Activated CD4-positive, alpha-beta memory T cell treated with anti-CD3 and anti-CD28 coated beads, Interleukin-2, amount 10 ng/mL, durations not matched to agents 7 days and 5 days (primary cell): ENCODE measurements at regions not wholly inside any gene's neighbourhood (a gene's known extent, or its start where the extent isn't known, plus 50 kb on each side); places are given as distances from the start of the nearest gene placed in this dataset.
"Not testable (repeated sequence)": the region's sequence is repeated elsewhere in the genome, so short reads cannot be mapped to it uniquely, and the experiment has no call there.

Source experiments
- CTCF ChIA-PET: fragments of 350-600 bp; sonication (Branson Sonifier 250); formaldehyde crosslinking; loops from one replicate; lab custom pipeline; 2021; ENCODE audit warnings: antibody characterized with exemption, inconsistent platforms; lab: Charles Lee
- POLR2A ChIA-PET: fragments of 350-600 bp; sonication (Branson Sonifier 250); formaldehyde crosslinking; loops from one replicate; lab custom pipeline; 2021; ENCODE audit warnings: antibody characterized with exemption; lab: Charles Lee
- DNase-seq: peaks from one replicate; pipeline ENCODE4 v3.0.0-alpha.2; 2020
- H3K27ac Mint-ChIP-seq: one replicate; pipeline ENCODE4 v1.8.0; 2021; ENCODE audit warnings: mild to moderate bottlenecking, mixed read lengths
- H3K27me3 Mint-ChIP-seq: one replicate; pipeline ENCODE4 v1.8.0; 2021; ENCODE audit warnings: mixed read lengths
- H3K36me3 Mint-ChIP-seq: one replicate; pipeline ENCODE4 v1.8.0; 2021; ENCODE audit warnings: low read depth, mixed read lengths
- H3K4me1 Mint-ChIP-seq: one replicate; pipeline ENCODE4 v1.8.0; 2021; ENCODE audit warnings: mixed read lengths
- H3K4me3 Mint-ChIP-seq: one replicate; pipeline ENCODE4 v1.8.0; 2021; ENCODE audit warnings: mild to moderate bottlenecking, mixed read lengths
- H3K9me3 Mint-ChIP-seq: one replicate; pipeline ENCODE4 v1.8.0; 2021; ENCODE audit warnings: mixed read lengths

DNA sequence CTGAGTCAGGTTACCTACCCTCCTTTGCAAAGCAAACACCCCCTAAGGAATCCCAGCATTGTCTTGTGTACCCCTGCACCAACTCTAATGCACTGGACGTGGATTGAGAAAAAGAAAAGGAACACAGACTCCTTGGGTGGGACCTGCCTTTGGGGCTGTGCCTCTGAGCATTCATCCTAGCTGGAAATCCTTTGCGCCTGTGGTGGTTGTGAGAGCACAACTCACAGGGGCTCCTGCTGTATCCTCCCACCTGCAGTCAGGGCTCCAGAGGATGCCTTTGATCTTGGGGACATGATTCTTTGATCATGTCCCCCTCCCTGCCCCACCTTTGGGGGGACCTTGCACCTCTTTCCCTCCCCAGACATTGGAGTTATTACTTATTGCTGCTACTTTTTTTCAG is 338.5 kb downstream of the GADD45G start:
- ChIA-PET POLR2A (no interaction called here), CTCF (no interaction called here)
- Mint-ChIP-seq H3K36me3 (no peaks in the 10 kb centered on the region), H3K4me1 (peaks cover 12% of the 10 kb centered on the region), H3K9me3 (peaks cover 2% of the 10 kb centered on the region), H3K4me3 (no peak overlapping the region), H3K27me3 (peaks cover 11% of the 10 kb centered on the region), H3K27ac (no peak overlapping the region)
- DNase-seq = no peak

DNA sequence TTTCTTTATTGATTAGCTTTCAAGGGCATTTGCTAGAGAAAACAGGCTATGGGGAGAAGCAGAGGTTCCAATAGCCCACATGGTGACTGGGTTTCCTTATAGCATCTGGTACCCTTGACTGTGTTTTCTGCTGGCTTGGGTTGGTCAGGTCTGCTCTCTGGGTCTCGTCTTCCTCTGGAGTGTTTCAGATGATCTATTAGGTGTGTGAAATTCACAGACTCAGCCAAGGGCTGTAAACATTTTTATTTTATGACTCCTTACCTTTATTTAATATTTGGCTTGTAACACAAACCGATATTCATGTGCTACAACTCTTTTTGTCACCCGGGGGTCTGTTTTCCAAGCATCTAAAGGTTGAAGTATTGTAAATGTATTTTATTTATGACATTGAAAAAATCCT is 338.9 kb downstream of the GADD45G start:
- ChIA-PET POLR2A (no interaction called here), CTCF (no interaction called here)
- Mint-ChIP-seq H3K36me3 (no peaks in the 10 kb centered on the region), H3K4me1 (peaks cover 12% of the 10 kb centered on the region), H3K4me3 (no peak overlapping the region), H3K27me3 (peaks cover 10% of the 10 kb centered on the region), H3K9me3 (peaks cover 2% of the 10 kb centered on the region), H3K27ac (no peak overlapping the region)
- DNase-seq = no peak

DNA sequence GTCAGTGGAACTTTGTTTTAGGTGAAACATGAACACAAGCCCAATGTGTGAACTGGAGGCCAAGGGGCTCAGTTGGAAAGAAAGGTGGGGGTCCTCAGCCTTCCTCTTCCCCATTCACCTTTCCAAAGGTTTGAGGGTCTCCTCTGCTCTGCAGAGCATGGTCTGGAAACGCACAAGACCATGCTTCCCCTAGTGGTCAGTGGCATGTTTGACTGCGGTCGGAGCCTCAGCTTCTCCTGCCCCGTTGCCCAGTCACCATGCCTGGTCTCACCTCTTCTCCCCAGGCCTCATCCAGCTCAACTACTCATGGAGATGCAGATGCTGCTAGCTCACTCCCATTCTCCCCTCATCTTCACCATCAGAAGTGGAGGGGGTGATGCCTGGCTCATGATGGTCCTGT is 340.3 kb downstream of the GADD45G start:
- Mint-ChIP-seq H3K27ac (no peak overlapping the region), H3K4me1 (peaks cover 12% of the 10 kb centered on the region), H3K27me3 (no peaks in the 10 kb centered on the region), H3K36me3 (no peaks in the 10 kb centered on the region), H3K9me3 (peaks cover 5% of the 10 kb centered on the region), H3K4me3 (no peak overlapping the region)
- ChIA-PET CTCF (no interaction called here), POLR2A (no interaction called here)
- no peak for DNase-seq

DNA sequence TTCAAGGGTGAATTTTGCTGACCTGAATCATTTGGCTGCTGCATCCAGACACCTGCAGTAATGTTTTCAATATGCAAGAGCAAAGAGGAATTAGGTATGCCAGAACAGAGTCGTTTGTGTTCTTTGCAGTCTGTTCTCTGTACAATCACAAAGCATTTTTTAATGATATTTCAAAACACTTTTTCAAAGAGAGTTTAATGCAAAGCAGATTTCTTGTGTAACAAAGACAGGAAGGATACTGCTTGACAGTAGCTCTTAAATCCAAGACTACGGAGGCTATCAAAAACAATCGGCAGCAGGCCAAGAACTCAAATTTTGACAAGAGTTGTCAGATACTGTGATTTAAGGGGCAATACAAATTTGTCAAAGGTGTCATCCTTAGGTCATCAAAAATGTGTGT is 341.9 kb downstream of the GADD45G start:
- H3K27me3 Mint-ChIP-seq = no peaks in the 10 kb centered on the region
- DNase-seq = no peak
- peaks cover 12% of the 10 kb centered on the region for H3K4me1 Mint-ChIP-seq
- no peak overlapping the region for H3K4me3 Mint-ChIP-seq
- ChIA-PET CTCF (no interaction called here), POLR2A (no interaction called here)
- no peak overlapping the region for H3K27ac Mint-ChIP-seq
- no peaks in the 10 kb centered on the region for H3K36me3 Mint-ChIP-seq
- peaks cover 5% of the 10 kb centered on the region for H3K9me3 Mint-ChIP-seq

DNA sequence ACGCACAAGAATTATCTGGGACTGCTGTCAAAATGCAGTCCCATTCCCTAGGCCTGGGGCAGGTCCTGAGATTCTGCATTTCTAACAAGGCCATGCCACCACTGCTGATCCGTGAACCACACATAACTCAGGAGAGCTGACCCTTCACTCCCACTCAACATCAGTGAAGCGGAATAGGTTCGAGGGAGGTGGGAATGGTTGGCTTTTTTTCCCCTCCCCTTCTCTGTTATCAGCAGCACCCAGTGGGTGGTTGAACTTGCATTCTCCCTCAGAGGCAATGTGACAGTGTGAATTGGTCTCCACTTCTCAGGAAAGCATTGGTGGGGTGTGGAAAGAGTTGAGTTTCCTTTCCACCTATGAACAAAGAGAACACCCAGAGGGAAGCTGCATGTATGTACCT is 344.3 kb downstream of the GADD45G start:
- no peak overlapping the region for H3K4me3 Mint-ChIP-seq
- ChIA-PET POLR2A (no interaction called here), CTCF (no interaction called here)
- no peak overlapping the region for H3K27ac Mint-ChIP-seq
- H3K36me3 Mint-ChIP-seq = no peaks in the 10 kb centered on the region
- no peak for DNase-seq
- peaks cover 21% of the 10 kb centered on the region for H3K4me1 Mint-ChIP-seq
- H3K27me3 Mint-ChIP-seq = no peaks in the 10 kb centered on the region
- H3K9me3 Mint-ChIP-seq = peaks cover 5% of the 10 kb centered on the region

DNA sequence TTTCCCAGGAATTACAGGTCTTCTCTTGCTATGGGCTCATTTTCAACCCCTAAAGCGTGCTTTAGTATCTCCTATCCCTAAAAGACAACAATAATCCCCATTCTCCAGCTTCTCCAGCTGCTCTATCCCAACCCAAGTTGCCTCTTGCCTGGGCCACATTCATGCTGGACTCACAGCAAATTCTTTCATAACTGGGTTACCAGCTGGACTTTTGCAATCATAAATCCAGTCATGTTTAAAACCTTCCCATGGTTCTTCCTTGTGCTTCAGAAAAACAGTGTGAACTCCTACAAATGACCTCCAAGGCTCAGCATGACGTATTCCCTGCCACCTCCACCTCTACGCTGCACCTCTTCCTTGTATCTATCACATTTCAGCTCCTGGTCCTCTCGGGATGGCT is 346.9 kb downstream of the GADD45G start:
- H3K4me1 Mint-ChIP-seq = peaks cover 21% of the 10 kb centered on the region
- POLR2A ChIA-PET = interaction anchor here (1.5 kb wide), 2 partner anchors 10 to 349 kb away, joined by 3 to 4 read pairs; no protein-coding TSS in a partner anchor
- DNase-seq = no peak
- H3K4me3 Mint-ChIP-seq = no peak overlapping the region
- no peaks in the 10 kb centered on the region for H3K36me3 Mint-ChIP-seq
- no peaks in the 10 kb centered on the region for H3K27me3 Mint-ChIP-seq
- CTCF ChIA-PET = interaction anchor here (0.7 to 1.9 kb wide), 2 partner anchors 349 kb away, joined by 3 to 4 read pairs; no protein-coding TSS in a partner anchor
- no peak overlapping the region for H3K27ac Mint-ChIP-seq
- peaks cover 5% of the 10 kb centered on the region for H3K9me3 Mint-ChIP-seq

DNA sequence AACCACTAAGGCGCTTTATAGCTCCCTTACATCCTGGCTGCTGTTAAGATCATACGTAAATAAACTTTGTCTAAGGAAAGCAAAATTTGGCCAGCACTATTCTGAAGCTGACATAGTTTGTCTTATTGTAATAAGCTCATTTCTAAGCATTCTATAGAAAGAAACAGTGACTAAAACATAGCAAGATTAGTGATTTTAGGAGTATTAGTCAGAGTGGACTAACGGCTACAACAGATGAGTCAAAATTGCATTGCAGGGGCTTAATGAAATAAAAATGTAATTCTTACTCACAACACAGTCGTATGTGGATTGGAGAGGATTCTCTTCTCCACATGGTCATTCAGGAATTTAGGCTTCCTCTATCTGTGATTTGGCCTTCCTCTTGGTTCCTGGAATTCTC is 347.6 kb downstream of the GADD45G start:
- ChIA-PET CTCF (interaction anchor here (1.9 kb wide), 1 partner anchor 350 kb away, joined by 4 read pairs; no protein-coding TSS in a partner anchor), POLR2A (interaction anchor here (1.5 kb wide), 1 partner anchor 11 kb away, joined by 3 read pairs; no protein-coding TSS in a partner anchor)
- H3K9me3 Mint-ChIP-seq = peaks cover 5% of the 10 kb centered on the region
- no peak overlapping the region for H3K4me3 Mint-ChIP-seq
- peak overlapping the region; percentile 37 for H3K27ac Mint-ChIP-seq
- H3K27me3 Mint-ChIP-seq = no peaks in the 10 kb centered on the region
- DNase-seq = no peak
- H3K36me3 Mint-ChIP-seq = no peaks in the 10 kb centered on the region
- H3K4me1 Mint-ChIP-seq = peaks cover 21% of the 10 kb centered on the region

DNA sequence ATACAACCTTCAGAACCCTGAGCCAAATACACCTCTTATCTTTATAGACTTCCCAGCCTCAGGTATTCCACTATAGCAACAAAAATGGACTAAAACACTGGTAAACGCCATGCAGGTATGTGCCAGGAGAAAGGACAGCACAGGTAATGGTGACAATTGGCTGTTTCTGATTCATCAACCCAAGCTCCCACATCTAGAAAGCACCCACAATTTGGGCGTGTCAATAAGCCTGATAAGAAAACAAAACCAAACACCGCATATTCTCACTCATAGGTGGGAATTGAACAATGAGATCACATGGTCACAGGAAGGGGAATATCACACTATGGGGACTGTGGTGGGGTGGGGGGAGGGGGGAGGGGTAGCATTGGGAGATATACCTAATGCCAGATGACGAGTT is 348.5 kb downstream of the GADD45G start:
- H3K27me3 Mint-ChIP-seq, H3K9me3 Mint-ChIP-seq, POLR2A ChIA-PET, H3K4me3 Mint-ChIP-seq, H3K27ac Mint-ChIP-seq, H3K36me3 Mint-ChIP-seq, DNase-seq: not testable (repeated sequence)
- peaks cover 19% of the 10 kb centered on the region for H3K4me1 Mint-ChIP-seq
- CTCF ChIA-PET = interaction anchor here (1.9 kb wide), 1 partner anchor 350 kb away, joined by 4 read pairs; no protein-coding TSS in a partner anchor

DNA sequence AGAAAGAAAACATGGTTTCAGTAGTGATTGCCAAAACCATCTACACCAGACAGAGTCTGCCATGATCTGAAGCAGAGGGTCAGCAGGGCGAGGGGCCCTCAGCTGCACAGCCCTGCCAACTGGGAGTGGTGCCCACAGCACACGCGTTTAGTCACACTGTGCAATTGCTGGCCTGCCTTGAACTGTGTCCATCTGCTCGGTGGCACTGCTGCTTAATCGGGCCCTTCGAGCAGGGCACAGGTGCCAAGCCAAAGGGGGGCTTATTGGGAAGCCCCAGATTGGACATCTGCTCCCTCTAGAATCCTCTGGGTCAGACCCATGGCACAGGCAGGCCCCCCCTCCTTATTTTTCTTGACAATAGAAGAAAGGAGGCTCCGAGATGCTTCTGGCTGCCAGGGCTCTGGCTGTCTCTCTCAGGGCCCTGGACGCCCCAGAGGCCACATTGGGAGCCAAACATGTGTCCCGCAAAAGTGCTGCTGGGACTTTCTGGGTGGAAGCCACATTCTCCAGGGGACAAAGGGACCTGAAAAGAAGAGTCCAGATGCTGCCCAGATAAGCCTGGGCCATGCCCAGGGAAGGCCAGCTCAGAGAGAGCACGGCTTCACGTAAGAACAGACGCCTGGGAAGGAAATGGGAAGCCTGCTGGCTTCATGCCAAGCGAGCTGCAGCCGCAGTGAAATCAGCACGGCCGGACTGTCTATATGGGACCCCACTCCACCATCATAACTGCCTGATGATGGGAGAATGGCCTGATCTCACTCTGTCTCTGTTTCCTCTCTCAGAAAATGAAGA is 349.2 kb downstream of the GADD45G start:
- Mint-ChIP-seq H3K27ac (no peak overlapping the region), H3K4me3 (no peak overlapping the region), H3K9me3 (peaks cover 4% of the 10 kb centered on the region), H3K27me3 (no peaks in the 10 kb centered on the region), H3K4me1 (peaks cover 19% of the 10 kb centered on the region), H3K36me3 (no peaks in the 10 kb centered on the region)
- DNase-seq = no peak
- CTCF ChIA-PET = interaction anchor here (1.9 kb wide), 1 partner anchor 351 kb away, joined by 4 read pairs; no protein-coding TSS in a partner anchor
- POLR2A ChIA-PET = no interaction called here

DNA sequence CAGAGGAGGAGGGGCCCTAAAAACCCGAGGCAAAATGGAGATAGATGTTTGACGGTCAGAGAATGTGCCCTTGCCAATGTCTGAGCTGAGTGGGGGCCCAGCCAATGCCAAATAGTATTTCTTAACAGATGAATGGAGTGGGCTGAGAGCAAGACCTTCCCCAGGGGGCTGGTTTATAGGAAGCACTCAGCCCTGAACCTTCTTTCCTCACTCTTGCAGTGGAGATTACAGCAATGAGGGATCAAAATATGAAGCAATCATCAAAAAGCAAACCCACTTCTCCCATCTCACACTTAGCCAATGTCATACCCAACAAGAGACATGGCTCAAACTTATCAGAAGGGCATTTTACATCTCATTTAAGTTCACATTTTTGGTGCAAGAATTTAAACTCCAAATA is 350.3 kb downstream of the GADD45G start:
- H3K9me3 Mint-ChIP-seq = peaks cover under 1% of the 10 kb centered on the region
- H3K27ac Mint-ChIP-seq = no peak overlapping the region
- CTCF ChIA-PET = interaction anchor here (1.1 kb wide), 1 partner anchor 352 kb away, joined by 4 read pairs; no protein-coding TSS in a partner anchor
- H3K4me3 Mint-ChIP-seq = no peak overlapping the region
- H3K4me1 Mint-ChIP-seq = peaks cover 19% of the 10 kb centered on the region
- no peaks in the 10 kb centered on the region for H3K36me3 Mint-ChIP-seq
- POLR2A ChIA-PET = no interaction called here
- DNase-seq = no peak
- H3K27me3 Mint-ChIP-seq = no peaks in the 10 kb centered on the region

DNA sequence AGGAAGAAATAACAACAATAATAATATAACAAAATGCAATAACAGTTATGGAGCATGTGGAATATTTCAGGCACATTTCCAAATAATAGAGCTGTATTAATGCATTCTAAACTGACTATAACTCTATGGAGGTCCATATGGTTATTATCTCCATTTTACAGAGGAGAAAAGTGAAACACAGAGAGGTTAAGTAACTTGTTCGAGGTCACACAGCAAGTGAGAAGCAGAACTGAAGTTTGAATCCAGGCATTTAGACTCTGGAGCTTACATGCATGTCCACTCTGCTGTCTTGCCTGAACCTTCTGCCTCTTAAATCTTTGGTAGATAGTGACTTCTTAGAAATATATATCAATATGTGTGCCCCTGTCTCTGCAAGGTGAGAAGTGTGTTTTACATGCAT is 350.8 kb downstream of the GADD45G start:
- Mint-ChIP-seq H3K4me1 (peaks cover 19% of the 10 kb centered on the region), H3K4me3 (no peak overlapping the region), H3K9me3 (no peaks in the 10 kb centered on the region), H3K27ac (no peak overlapping the region), H3K27me3 (no peaks in the 10 kb centered on the region), H3K36me3 (no peaks in the 10 kb centered on the region)
- DNase-seq = no peak
- ChIA-PET CTCF (interaction anchor here (1.1 kb wide), 1 partner anchor 353 kb away, joined by 4 read pairs; no protein-coding TSS in a partner anchor), POLR2A (no interaction called here)

DNA sequence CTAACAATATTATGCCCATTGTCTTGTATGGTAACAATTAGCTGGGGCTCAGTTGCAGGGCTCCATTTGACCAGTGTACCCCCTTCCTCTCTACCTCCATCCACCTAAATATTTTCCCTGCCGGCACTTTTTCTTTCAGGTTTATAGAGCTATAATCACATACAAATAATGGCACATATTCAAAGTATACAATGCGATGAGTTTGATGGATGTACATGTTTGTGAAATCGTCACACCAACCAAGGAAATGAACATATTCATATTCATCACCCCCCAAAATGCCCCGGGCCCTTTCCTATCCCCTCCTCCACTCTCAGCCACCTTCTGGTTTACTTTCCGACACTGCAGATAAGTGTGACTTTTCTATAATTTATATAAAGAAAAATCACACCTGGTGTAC is 351.5 kb downstream of the GADD45G start:
- ChIA-PET POLR2A (no interaction called here), CTCF (no interaction called here)
- H3K27ac Mint-ChIP-seq = no peak overlapping the region

DNA sequence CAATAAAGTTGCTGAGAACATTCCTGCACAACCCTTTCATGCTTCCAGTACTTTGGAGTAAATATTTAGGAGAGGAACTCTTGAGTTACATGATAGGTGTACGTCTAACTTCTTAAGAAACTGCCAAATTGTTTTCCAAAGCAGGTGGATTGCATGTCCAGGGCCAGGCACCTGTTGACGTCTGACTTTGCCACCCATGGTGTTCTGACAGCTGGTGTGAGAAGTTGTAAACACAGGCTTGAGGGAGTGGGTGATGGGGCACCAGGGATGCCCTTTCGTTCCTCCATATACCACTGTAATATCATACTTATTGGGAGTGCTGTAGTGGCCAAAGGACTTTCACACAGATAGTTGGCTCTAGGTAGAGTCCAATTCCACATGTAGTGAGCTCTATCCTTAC is 352.1 kb downstream of the GADD45G start:
- ChIA-PET CTCF (no interaction called here), POLR2A (no interaction called here)
- Mint-ChIP-seq H3K36me3 (no peaks in the 10 kb centered on the region), H3K27ac (no peak overlapping the region), H3K27me3 (no peaks in the 10 kb centered on the region), H3K9me3 (no peaks in the 10 kb centered on the region), H3K4me3 (no peak overlapping the region), H3K4me1 (peaks cover 22% of the 10 kb centered on the region)
- no peak for DNase-seq

More for the DNA sequence above, 351.5 kb downstream of the GADD45G start:
- no peak overlapping the region for H3K4me3 Mint-ChIP-seq
- H3K4me1 Mint-ChIP-seq = peaks cover 22% of the 10 kb centered on the region
- DNase-seq = no peak
- H3K36me3 Mint-ChIP-seq = no peaks in the 10 kb centered on the region
- H3K9me3 Mint-ChIP-seq = no peaks in the 10 kb centered on the region
- no peaks in the 10 kb centered on the region for H3K27me3 Mint-ChIP-seq
